Smooth muscle cell (in vitro differentiated cells): ENCODE measurements at regions not wholly inside any gene's neighbourhood (a gene's known extent, or its start where the extent isn't known, plus 50 kb on each side); places are given as distances from the start of the nearest gene placed in this dataset.

Experiments used
- DNase-seq: peaks from one replicate; lab custom pipeline; 2025; ENCODE audit not compliant: unreplicated experiment; lab: John Stamatoyannopoulos, UW
- H2AFZ ChIP-seq: fragments of 200-600 bp; sonication (generic); 2 replicates; pipeline ENCODE4 v1.6.0; 2016; ENCODE audit warnings: antibody characterized with exemption, low read depth, mild to moderate bottlenecking
- H3F3A ChIP-seq: fragments of 200-600 bp; sonication (generic); 2 replicates; pipeline ENCODE4 v1.6.0; 2017; ENCODE audit warnings: antibody characterized with exemption, low read depth
- H3K27ac ChIP-seq: fragments of 200-600 bp; sonication (generic); 2 replicates; pipeline ENCODE4 v1.5.1; 2016; ENCODE audit warnings: low read depth, mild to moderate bottlenecking
- H3K27me3 ChIP-seq: fragments of 200-600 bp; sonication (generic); 2 replicates; pipeline ENCODE4 v1.6.1; 2016; ENCODE audit warnings: low read depth, mild to moderate bottlenecking
- H3K36me3 ChIP-seq: fragments of 200-600 bp; sonication (generic); 2 replicates; pipeline ENCODE4 v1.5.1; 2016; ENCODE audit warnings: low read depth
- H3K4me1 ChIP-seq: fragments of 200-600 bp; sonication (generic); 2 replicates; pipeline ENCODE4 v1.5.1; 2016; ENCODE audit warnings: low read depth
- H3K4me2 ChIP-seq: fragments of 200-600 bp; sonication (generic); 2 replicates; pipeline ENCODE4 v1.6.0; 2016; ENCODE audit warnings: mild to moderate bottlenecking
- H3K4me3 ChIP-seq: fragments of 200-600 bp; sonication (generic); 2 replicates; pipeline ENCODE4 v1.5.1; 2016; ENCODE audit warnings: mild to moderate bottlenecking
- H3K79me2 ChIP-seq: fragments of 200-600 bp; sonication (generic); 2 replicates; pipeline ENCODE4 v1.6.0; 2016; ENCODE audit warnings: low read depth, mild to moderate bottlenecking
- H3K9ac ChIP-seq: fragments of 200-600 bp; sonication (generic); 2 replicates; pipeline ENCODE4 v1.6.0; 2016; ENCODE audit warnings: low read depth
- H3K9me3 ChIP-seq: fragments of 200-600 bp; sonication (generic); replicated peaks from 2 replicates; pipeline ENCODE4 v1.5.1; 2016; ENCODE audit warnings: low read depth
- H4K20me1 ChIP-seq: fragments of 200-600 bp; sonication (generic); 2 replicates; pipeline ENCODE4 v1.6.0; 2016; ENCODE audit warnings: low read depth
- CTCF ChIP-seq: fragments of 200-600 bp; sonication (generic); IDR thresholded peaks from 2 replicates; pipeline ENCODE4 v1.5.1; 2017; ENCODE audit warnings: borderline replicate concordance, mild to moderate bottlenecking, antibody characterized with exemption; ENCODE audit not compliant: insufficient read depth, poor library complexity, severe bottlenecking
- WGBS: methylation state at CpG from one replicate; pipeline ENCODE4 v1.1.7; 2016; ENCODE audit warnings: low lambda C conversion rate; 5-methylcytosine and 5-hydroxymethylcytosine counted together

GRCh38 chr16:77488652-77489051, 53.8 kb upstream of the ADAMTS18 start:
- Histone ChIP-seq H3K36me3 (no peaks in the 10 kb centered on the region), H3K4me1 (peaks cover 4% of the 10 kb centered on the region), H3K4me3 (no peak overlapping the region), H2AFZ (no peak overlapping the region), H3F3A (no peaks in the 10 kb centered on the region), H3K4me2 (no peak overlapping the region), H3K27ac (no peak overlapping the region), H3K27me3 (peaks cover 6% of the 10 kb centered on the region), H3K9ac (no peak overlapping the region), H3K79me2 (no peaks in the 10 kb centered on the region), H3K9me3 (no peaks in the 10 kb centered on the region), H4K20me1 (no peaks in the 10 kb centered on the region)
- WGBS, result 84% methylated on average over 3 of the region's 3 CpGs
- no peak for TF ChIP-seq CTCF
- DNase-seq, result no peak

GRCh38 chr16:77491091-77491490, 56.3 kb upstream of the ADAMTS18 start:
- Histone ChIP-seq H3K27me3 (peaks cover 6% of the 10 kb centered on the region), H3K79me2 (no peaks in the 10 kb centered on the region), H3K4me2 (no peak overlapping the region), H3K9me3 (no peaks in the 10 kb centered on the region), H3K9ac (no peak overlapping the region), H2AFZ (no peak overlapping the region), H3K4me3 (no peak overlapping the region), H4K20me1 (no peaks in the 10 kb centered on the region), H3K4me1 (peaks cover 4% of the 10 kb centered on the region), H3K27ac (no peak overlapping the region), H3F3A (no peaks in the 10 kb centered on the region), H3K36me3 (no peaks in the 10 kb centered on the region)
- DNase-seq, result no peak
- WGBS, result 86% methylated on average over 5 of the region's 5 CpGs
- TF ChIP-seq CTCF, result no peak

- WGBS, result 80% methylated on average over 2 of the region's 2 CpGs
Observed at GRCh38 chr16:77496934-77497333, 62.1 kb upstream of the ADAMTS18 start.

More at GRCh38 chr16:77496934-77497333, 62.1 kb upstream of the ADAMTS18 start:
- peaks cover 13% of the 10 kb centered on the region for H3K4me1 ChIP-seq
- DNase-seq, result no peak
- no peak overlapping the region for H3K4me2 ChIP-seq
- H3K4me3 ChIP-seq, result no peak overlapping the region
- H3K36me3 ChIP-seq, result no peaks in the 10 kb centered on the region
- H3K27ac ChIP-seq, result no peak overlapping the region
- H3K27me3 ChIP-seq, result peaks cover 6% of the 10 kb centered on the region
- no peak overlapping the region for H3K9ac ChIP-seq
- H3K79me2 ChIP-seq, result no peaks in the 10 kb centered on the region
- H2AFZ ChIP-seq, result no peak overlapping the region
- no peak for TF ChIP-seq CTCF
- H4K20me1 ChIP-seq, result no peaks in the 10 kb centered on the region
- H3K9me3 ChIP-seq, result no peaks in the 10 kb centered on the region
- H3F3A ChIP-seq, result no peaks in the 10 kb centered on the region
